Progenitor cell of endocrine pancreas (in vitro differentiated cells): ENCODE measurements at regions not wholly inside any gene's neighbourhood (a gene's known extent, or its start where the extent isn't known, plus 50 kb on each side); places are given as distances from the start of the nearest gene placed in this dataset.

Experiments used
- DNase-seq: peaks from one replicate; pipeline ENCODE4 v3.0.0; 2021; ENCODE audit warnings: low spot score; ENCODE audit not compliant: unreplicated experiment
- H3K27ac Mint-ChIP-seq: 2 replicates; pipeline ENCODE4 v1.8.0; 2021; ENCODE audit warnings: mild to moderate bottlenecking, moderate library complexity, mixed read lengths
- H3K27me3 Mint-ChIP-seq: 2 replicates; pipeline ENCODE4 v1.8.0; 2021; ENCODE audit warnings: mixed read lengths
- H3K36me3 Mint-ChIP-seq: 2 replicates; pipeline ENCODE4 v1.8.0; 2022; ENCODE audit warnings: mixed read lengths; ENCODE audit not compliant: insufficient read depth
- H3K4me1 Mint-ChIP-seq: 2 replicates; pipeline ENCODE4 v1.8.0; 2021; ENCODE audit warnings: low read depth, mixed read lengths
- H3K4me3 Mint-ChIP-seq: 2 replicates; pipeline ENCODE4 v1.8.0; 2021; ENCODE audit warnings: low read depth, mild to moderate bottlenecking, moderate library complexity, mixed read lengths
- H3K9me3 Mint-ChIP-seq: 2 replicates; pipeline ENCODE4 v1.8.0; 2021; ENCODE audit warnings: low read depth, mixed read lengths
- TF ChIP-seq, protein P1 (sequence below): fragments of 200-600 bp; sonication (generic); IDR thresholded peaks from one replicate; pipeline ENCODE4 v1.5.0; 2021; ENCODE audit warnings: antibody characterized with exemption, mild to moderate bottlenecking; ENCODE audit not compliant: unreplicated experiment

DNA sequence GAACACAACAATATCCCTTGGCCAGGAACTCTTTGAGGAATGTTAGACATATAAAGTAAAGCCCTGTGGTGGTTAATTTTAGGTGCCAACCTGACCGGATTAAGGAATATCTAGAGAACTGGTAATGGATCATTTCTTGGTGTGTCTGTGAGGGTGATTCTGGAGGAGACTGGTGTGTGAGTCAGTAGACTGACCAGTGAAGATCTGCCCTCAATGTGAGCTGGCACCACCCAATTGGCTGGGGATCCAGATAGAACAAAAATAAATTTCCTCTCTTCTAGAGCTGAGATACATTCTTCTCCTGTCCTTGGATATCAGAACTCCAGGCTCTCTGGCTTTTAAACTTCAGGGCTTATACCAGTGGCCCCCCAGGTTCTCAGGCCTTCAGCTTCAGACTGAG, 56.2 kb upstream of the TNPO1 start:
- Mint-ChIP-seq H3K27me3 (no peaks in the 10 kb centered on the region), H3K4me3 (no peak overlapping the region), H3K27ac (no peak overlapping the region), H3K9me3 (peaks cover 3% of the 10 kb centered on the region), H3K4me1 (no peaks in the 10 kb centered on the region), H3K36me3 (no peaks in the 10 kb centered on the region)
- TF ChIP-seq, protein P1, sequence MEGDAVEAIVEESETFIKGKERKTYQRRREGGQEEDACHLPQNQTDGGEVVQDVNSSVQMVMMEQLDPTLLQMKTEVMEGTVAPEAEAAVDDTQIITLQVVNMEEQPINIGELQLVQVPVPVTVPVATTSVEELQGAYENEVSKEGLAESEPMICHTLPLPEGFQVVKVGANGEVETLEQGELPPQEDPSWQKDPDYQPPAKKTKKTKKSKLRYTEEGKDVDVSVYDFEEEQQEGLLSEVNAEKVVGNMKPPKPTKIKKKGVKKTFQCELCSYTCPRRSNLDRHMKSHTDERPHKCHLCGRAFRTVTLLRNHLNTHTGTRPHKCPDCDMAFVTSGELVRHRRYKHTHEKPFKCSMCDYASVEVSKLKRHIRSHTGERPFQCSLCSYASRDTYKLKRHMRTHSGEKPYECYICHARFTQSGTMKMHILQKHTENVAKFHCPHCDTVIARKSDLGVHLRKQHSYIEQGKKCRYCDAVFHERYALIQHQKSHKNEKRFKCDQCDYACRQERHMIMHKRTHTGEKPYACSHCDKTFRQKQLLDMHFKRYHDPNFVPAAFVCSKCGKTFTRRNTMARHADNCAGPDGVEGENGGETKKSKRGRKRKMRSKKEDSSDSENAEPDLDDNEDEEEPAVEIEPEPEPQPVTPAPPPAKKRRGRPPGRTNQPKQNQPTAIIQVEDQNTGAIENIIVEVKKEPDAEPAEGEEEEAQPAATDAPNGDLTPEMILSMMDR = no peak
- DNase-seq = no peak

DNA sequence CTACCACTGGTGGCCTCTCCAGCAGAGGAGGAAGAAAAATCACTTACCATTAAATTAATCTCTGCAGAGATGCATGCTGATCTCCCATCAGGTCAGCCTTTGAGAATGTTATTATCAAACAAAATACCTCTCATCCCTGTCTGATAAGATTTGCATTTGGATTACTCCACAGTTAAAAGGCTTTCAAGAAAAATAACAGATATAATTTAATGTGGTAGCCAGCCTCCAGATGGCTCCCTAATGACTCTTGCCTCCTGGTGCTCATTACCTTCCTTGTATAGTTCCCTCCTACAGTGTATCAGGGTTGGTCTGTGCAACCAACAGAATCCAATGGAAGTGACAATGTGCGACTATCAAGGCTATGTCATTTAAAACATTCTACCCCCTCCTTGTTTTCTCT, 63.6 kb upstream of the TNPO1 start:
- Mint-ChIP-seq H3K9me3 (peaks cover 9% of the 10 kb centered on the region), H3K27ac (no peak overlapping the region), H3K36me3 (no peaks in the 10 kb centered on the region), H3K4me3 (no peak overlapping the region), H3K4me1 (peaks cover 11% of the 10 kb centered on the region), H3K27me3 (no peaks in the 10 kb centered on the region)
- DNase-seq = no peak
- TF ChIP-seq, protein P1 = no peak

DNA sequence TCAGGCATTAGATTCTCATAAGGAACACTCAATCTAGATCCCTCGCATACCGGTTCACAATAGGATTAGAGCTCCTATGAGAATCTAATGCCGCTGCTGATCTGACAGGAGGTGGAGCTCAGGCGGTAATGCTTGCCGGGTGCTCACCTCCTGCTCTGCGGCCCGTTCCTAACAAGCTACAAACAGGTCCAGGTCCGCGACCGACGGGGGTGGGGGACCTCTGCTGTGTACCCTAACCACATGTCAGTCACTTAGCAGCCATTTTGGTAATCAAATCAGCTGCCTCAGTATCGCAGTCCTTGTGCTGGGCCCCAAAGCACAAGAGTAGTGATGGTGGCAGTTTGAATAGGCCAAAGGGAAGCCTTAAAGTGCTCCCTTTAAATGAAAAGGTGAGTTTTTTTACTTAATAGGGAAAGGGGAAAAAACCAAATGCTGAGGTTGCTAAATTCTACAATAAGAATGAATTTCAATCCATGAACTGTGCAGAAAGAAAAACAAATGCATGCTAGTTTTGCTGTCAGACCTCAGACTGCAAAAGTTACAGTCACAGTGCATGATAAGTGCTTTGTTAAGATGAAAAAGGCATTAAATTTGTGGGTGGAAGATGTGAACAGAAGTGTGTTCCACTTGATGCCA, 67.0 kb upstream of the TNPO1 start:
- H3K36me3 Mint-ChIP-seq = no peaks in the 10 kb centered on the region
- DNase-seq = no peak

DNA sequence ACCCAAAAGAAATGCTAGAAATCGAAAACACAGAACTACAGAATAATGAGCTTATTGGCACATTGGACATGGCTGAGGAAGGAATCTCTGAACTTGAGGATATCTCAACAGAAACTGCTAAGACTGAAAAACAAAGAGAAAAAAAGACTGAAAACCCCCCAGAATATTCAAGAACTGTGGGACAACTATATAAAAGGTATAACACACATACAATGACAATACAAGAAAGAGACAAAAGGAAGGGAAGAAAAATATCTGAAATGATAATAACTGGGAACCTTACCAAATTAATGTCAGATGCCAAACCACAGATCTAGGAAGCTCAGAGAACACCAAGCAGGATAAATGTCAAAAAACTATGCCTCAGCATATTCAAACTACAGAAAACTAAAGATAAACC, 68.6 kb upstream of the TNPO1 start:
- TF ChIP-seq, protein P1 = no peak
- Mint-ChIP-seq H3K27me3 (peaks cover 6% of the 10 kb centered on the region), H3K27ac (no peak overlapping the region), H3K36me3 (no peaks in the 10 kb centered on the region), H3K4me1 (peaks cover 13% of the 10 kb centered on the region), H3K9me3 (peaks cover 10% of the 10 kb centered on the region), H3K4me3 (no peak overlapping the region)
- no peak for DNase-seq

More for the DNA sequence above, 67.0 kb upstream of the TNPO1 start:
- Mint-ChIP-seq H3K27me3 (no peaks in the 10 kb centered on the region), H3K4me1 (peaks cover 13% of the 10 kb centered on the region), H3K27ac (no peak overlapping the region), H3K4me3 (no peak overlapping the region), H3K9me3 (peaks cover 10% of the 10 kb centered on the region)
- TF ChIP-seq, protein P1 = no peak

DNA sequence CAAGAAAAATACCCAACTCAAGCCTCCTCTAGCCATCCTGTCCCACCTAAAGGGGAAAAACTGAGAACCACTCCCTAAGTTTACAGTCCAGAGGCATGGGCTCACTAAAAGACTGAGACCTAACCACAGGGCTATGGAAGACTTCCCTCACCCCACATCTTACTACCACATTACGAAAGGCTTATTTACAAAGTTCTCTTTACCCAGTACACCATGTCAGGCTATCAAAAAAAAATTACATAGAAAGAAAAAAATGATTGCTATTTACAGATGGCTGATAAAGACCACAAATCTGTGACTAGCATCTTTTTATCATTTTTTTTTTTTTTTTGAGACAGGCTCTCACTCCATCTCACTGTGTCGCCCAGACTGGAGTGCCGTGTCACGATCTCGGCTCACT, 69.7 kb upstream of the TNPO1 start:
- no peaks in the 10 kb centered on the region for H3K36me3 Mint-ChIP-seq
- no peak overlapping the region for H3K4me3 Mint-ChIP-seq
- peaks cover 6% of the 10 kb centered on the region for H3K27me3 Mint-ChIP-seq
- no peak for DNase-seq
- peaks cover 14% of the 10 kb centered on the region for H3K4me1 Mint-ChIP-seq
- TF ChIP-seq, protein P1 = no peak
- H3K27ac Mint-ChIP-seq = no peak overlapping the region
- H3K9me3 Mint-ChIP-seq = peaks cover 10% of the 10 kb centered on the region
